Liver (tissue), 2 donors: ENCODE measurements at regions not wholly inside any gene's neighbourhood (a gene's known extent, or its start where the extent isn't known, plus 50 kb on each side); places are given as distances from the start of the nearest gene placed in this dataset.

Experiments
- YY1 ChIP-seq: IDR thresholded peaks from 2 replicates; pipeline ENCODE4 v1.6.1; 2016; ENCODE audit warnings: antibody characterized with exemption, mild to moderate bottlenecking
- ZBTB33 ChIP-seq: IDR thresholded peaks from 2 replicates; pipeline ENCODE4 v1.6.1; 2016; ENCODE audit warnings: antibody characterized with exemption
- TF ChIP-seq, protein P1 (sequence below): fragments of 150-350 bp; IDR thresholded peaks from 2 replicates; pipeline ENCODE4 v1.5.1; 2017; ENCODE audit warnings: improper control_type of control experiment, low read depth, low read length; ENCODE audit not compliant: missing input control
- donor health status: healthy.

GRCh38 chr9:111986035-111986556, 89.5 kb downstream of the UGCG start:
- TF ChIP-seq ZBTB33 (no peak), YY1 (no peak)
- TF ChIP-seq, protein P1, sequence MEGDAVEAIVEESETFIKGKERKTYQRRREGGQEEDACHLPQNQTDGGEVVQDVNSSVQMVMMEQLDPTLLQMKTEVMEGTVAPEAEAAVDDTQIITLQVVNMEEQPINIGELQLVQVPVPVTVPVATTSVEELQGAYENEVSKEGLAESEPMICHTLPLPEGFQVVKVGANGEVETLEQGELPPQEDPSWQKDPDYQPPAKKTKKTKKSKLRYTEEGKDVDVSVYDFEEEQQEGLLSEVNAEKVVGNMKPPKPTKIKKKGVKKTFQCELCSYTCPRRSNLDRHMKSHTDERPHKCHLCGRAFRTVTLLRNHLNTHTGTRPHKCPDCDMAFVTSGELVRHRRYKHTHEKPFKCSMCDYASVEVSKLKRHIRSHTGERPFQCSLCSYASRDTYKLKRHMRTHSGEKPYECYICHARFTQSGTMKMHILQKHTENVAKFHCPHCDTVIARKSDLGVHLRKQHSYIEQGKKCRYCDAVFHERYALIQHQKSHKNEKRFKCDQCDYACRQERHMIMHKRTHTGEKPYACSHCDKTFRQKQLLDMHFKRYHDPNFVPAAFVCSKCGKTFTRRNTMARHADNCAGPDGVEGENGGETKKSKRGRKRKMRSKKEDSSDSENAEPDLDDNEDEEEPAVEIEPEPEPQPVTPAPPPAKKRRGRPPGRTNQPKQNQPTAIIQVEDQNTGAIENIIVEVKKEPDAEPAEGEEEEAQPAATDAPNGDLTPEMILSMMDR = no peak
